Left lobe of liver (tissue), 2 donors: ENCODE measurements at regions not wholly inside any gene's neighbourhood (a gene's known extent, or its start where the extent isn't known, plus 50 kb on each side); places are given as distances from the start of the nearest gene placed in this dataset.

Experiments used
- ATAC-seq: fragments of 200-7000 bp; cut with Tn5 transposase; one replicate; pipeline ENCODE4 v1.9.1; 2020; ENCODE audit warnings: mild to moderate bottlenecking, moderate library complexity
- DNase-seq: peaks from one replicate; pipeline ENCODE4 v3.0.0-alpha.2; 2020; ENCODE audit warnings: low spot score
- donor health status: DM: no; HTN: no; CAD: no; lungs with moderate emphysema.
- donor health status: DM: no; HTN: yes; CAD: no.

DNA sequence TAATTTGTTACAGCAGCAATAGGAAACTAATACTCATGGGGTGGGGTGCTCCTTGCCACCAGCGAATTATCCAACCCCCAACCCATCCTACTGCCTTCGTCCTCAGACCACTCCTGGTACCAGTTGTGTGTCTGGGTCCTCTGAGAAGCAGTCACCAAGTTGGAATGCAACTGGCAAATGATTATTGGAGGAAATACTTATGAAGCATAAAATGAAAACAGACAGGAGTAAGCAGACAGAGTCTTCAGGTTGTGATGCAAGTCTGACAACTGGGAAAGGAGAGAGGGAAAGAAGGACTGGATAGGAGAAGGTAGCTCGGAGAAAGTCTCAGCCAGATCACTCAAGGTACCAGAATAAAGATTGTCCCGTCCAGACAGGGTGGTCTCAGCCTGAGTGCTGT, 181.1 kb upstream of the ARID2 start:
- ATAC-seq = no peak
- no peak for DNase-seq

DNA sequence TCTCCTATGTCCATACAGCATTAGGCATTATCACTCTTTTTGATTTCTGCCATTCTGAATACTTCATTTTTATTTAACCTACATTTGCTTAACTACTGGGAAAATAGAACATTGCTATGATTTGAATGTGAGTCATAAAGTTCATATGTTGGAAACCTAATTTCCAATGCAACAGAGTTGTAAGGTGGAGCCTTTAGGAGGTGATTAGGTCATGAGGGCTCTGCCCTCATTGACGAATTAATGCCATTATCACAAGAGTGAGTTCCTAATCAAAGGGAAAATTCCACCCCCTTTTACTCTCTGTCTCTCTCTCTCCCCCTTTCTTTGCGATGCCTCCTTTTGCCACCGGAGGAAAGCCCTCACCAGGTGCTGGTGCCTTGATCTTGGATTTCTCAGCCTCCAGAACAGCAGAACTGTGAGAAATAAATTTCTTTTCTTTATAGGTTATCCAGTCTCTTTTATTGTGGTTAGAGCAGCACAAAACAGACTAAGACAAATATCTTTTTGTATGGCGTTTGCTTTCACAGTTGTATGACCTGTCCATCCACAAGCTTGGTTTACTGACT, 180.1 kb upstream of the ARID2 start:
- ATAC-seq (no peak), DNase-seq (no peak)

GRCh38 chr12:45553204-45553603, 176.3 kb upstream of the ARID2 start:
- ATAC-seq (no peak), DNase-seq (no peak)

GRCh38 chr12:45557016-45557415, 172.5 kb upstream of the ARID2 start:
- DNase-seq (no peak), ATAC-seq (peak; percentile 24)

DNA sequence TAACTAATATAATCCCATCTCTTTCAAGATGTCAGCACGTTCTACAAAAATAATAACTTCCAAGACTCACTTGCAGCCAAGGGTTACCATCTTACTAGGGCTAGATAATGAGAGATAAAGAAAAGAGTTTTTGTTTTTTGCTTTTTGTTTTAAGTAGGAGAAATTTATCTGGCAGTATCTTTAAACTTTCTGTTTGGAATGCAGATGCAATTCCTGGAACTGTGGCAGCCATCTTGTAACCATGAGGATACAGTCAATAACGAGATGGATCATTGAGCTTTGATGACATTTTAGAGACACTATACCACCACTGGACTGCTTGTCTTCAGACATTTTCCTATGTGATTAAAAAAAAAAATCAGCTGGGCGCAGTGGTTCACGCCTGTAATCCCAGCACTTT, 171.2 kb upstream of the ARID2 start:
- DNase-seq (no peak), ATAC-seq (no peak)

DNA sequence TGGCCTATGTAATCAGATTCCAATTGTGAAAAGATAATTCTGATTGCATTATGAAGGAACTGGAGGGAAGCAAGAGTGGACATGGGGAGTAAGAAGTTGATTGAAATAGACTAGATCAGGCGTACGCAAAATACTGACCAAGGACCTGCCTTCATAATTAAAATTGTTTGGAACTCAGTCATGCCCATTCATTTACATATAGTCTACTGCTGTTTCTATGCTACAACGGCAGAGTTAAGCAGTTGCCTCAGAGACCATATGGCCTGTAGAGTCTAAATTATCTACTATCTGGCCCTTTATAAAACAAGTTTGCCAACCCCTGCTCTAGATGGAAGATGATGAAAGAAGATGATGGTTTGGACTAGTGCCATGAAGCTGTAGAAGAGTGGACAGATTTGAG, 170.0 kb upstream of the ARID2 start:
- no peak for ATAC-seq

GRCh38 chr12:45560689-45561088, 168.8 kb upstream of the ARID2 start:
- DNase-seq (no peak), ATAC-seq (no peak)

More for the DNA sequence above, 170.0 kb upstream of the ARID2 start:
- DNase-seq = no peak

GRCh38 chr12:45561488-45561887, 168.0 kb upstream of the ARID2 start:
- ATAC-seq (no peak), DNase-seq (no peak)

DNA sequence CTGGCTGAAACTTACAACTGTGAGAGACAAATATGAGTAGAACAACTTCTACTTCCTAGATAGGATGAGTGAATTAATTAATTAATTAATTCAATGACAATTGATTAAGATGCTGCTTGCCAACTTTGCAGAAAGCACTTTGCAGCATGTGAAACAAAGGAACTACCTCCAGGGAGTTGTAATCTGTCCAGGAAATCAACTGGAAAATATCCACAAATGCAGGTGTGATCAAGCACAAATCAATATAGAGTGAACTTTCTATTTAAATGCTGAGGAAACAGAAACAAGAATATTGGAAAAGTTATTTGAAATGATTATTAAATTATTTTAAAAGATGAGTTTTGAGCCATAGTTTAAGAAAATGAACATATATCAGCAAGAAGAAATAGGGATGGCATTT, 163.9 kb upstream of the ARID2 start:
- DNase-seq (no peak), ATAC-seq (no peak)

- ATAC-seq (no peak), DNase-seq (no peak)
Measured at GRCh38 chr12:45566257-45566656, 163.2 kb upstream of the ARID2 start.

DNA sequence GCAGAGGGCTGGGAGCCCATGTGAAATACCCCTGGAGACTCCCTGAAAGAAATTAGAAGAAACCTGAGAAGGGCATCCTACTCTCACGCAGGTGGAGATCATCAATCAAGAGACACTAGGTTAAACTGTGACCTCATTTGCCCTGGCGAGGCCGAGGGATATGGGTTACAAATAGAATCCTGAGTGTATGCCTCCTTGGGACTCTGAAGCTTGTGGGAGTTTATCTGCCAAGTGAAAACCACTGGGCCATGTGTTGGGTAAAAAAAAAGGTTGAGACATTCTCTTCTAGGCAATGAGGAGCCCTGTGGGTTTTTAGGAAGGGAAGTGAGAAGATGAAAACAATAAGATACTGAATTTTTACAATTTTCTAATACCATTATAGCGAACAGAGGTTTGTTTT, 160.7 kb upstream of the ARID2 start:
- ATAC-seq (no peak), DNase-seq (no peak)

DNA sequence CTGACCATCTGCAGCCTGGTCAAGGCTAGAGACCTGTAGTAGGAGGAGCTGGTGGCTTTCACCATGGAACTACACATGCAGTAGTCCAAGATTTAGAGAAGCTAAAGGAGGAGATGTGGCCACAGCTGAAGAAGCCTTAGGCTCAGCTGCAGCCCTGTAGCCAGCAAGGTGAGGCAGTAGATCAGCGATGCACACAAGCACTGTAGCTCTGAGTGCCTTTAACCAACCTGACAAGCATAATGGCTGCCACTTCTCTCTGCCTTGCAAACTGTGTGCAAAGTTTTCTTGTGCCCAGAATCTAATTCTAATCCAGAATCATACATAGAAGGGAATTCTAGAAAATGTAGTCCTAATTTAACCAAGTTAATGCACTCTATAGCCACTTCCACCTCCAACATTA, 159.0 kb upstream of the ARID2 start:
- DNase-seq (no peak), ATAC-seq (no peak)

DNA sequence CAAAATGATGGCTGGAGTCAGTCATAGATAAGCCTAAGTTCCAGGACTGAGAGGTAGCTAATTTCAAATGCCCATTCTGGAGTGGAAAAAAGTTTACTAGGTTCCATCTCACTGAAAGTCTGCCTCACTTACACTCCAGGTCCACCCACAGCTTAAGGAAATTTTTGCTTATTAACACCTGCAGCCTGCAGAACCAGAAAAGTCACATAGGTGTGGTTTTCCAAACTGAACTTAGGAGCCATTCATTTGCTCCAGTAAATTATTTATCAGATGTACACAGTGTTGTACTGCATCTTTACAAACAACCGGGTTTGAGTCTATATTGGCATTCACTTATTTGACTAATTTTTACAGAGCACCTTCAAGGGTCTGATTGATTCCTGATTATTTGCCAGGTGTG, 157.4 kb upstream of the ARID2 start:
- DNase-seq (no peak), ATAC-seq (no peak)

DNA sequence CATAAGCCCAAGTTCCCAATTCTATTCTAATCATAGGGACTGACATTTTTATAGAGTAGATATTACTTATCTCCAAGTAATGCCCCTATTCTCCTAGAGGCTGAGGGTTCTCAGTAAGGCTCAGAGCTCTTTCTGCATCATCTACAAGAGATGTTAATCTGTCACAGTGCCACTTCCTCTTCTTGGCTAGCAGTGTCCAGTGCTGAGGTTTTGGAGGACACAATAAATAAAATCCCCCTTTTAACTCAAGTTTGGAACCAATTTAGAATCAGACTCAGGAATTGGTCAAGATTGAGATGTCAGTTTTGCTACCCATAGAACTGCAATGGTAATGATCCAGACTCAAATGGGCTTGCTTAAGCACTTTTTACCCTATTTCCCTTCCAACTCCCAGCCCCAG, 154.1 kb upstream of the ARID2 start:
- ATAC-seq = no peak
- DNase-seq = no peak

- ATAC-seq (no peak), DNase-seq (no peak)
Measured at GRCh38 chr12:45575823-45576475, 153.6 kb upstream of the ARID2 start.

DNA sequence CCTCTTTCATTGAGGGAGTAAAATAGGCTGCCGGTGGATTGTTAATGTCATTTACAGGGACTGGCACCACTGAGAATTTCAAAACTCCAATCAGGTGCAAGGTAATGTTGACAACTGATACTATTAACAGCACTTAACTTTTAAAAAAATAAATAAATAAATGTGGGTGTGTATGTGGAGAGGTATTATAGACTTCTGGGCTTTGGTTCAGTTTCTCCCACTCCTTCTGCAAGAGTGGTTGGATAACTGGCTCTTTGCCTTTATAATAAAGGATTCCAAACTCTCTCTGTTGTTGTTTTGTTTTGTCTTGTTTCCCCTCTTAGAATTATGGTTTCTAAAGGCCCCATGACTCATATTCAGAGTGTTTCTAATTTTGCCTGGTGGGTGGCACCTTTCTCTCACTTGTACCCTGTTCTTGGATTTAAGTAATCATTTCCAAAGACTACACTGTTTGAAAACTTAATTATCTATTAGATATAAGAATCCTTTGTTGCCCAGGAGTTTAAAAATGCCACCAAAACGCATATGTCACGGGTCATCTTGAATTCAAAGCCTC, 151.6 kb upstream of the ARID2 start:
- DNase-seq = no peak
- ATAC-seq = no peak

GRCh38 chr12:45580356-45580969, 149.0 kb upstream of the ARID2 start:
- DNase-seq (no peak), ATAC-seq (no peak)

- no peak for ATAC-seq
Measured at GRCh38 chr12:45581112-45581511, 148.4 kb upstream of the ARID2 start.

DNA sequence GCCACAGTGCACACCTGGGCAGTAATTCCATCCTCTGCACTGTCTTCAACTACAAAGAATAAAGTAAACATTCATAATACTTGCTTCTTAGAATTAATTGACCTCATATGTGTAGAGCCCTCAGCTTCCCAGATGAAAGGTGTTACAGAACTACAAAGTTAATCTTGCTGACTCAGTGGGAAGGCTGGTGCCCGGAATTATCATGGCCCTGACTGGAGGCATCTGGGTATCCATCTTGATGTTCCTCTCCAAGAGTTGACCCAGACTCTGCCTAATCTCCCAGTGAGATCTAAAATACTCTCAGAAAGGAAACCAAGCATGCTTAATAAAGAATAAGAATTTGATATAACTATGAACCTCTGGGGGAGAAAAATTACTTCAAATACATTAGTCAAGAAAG, 147.0 kb upstream of the ARID2 start:
- ATAC-seq (no peak), DNase-seq (no peak)

More at GRCh38 chr12:45581112-45581511, 148.4 kb upstream of the ARID2 start:
- DNase-seq = no peak

GRCh38 chr12:45582986-45583659, 146.4 kb upstream of the ARID2 start:
- no peak for ATAC-seq
- no peak for DNase-seq

DNA sequence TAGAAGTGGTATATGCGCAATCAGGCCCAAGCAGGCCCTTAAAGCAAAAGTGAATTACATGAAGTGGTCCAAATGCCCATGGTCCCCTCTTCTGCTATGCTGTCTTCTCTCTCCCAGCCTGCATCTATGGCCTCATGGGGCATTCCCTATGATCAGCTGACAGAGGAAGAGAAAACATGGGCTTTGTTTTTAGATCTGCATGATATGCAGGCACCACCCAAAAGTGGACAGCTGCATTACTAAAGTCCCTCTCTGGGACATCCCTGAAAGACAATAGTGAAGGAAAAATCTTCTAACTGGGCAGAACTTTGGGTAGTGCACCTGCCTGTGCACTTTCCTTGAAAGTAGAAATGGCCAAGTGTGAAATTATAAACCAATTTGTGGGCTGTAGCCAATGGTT, 145.2 kb upstream of the ARID2 start:
- ATAC-seq = no peak
- DNase-seq = no peak
